ENCODE measurements at regions not wholly inside any gene's neighbourhood (a gene's known extent, or its start where the extent isn't known, plus 50 kb on each side); places are given as distances from the start of the nearest gene placed in this dataset.

- no peak for DNase-seq (ENCODE audit: low read depth)
- no peak overlapping the region for H3K4me3 ChIP-seq (ENCODE audit: low read length)
- no peak for TF ChIP-seq CTCF (conservative IDR thresholded peaks at IDR 0.05; ENCODE audit: low read depth, low read length)
These were observed 165.5 kb downstream of the ZIC1 start for GRCh38 chr3:147574621-147575020.

- H3K4me3 ChIP-seq (ENCODE audit: low read length): no peak overlapping the region
- DNase-seq (ENCODE audit: low read depth): no peak
- no peak for TF ChIP-seq CTCF (conservative IDR thresholded peaks at IDR 0.05; ENCODE audit: low read depth, low read length)
These were observed 166.2 kb downstream of the ZIC1 start for GRCh38 chr3:147575391-147575790.

GRCh38 chr3:147582642-147583041 is 173.5 kb downstream of the ZIC1 start:
- no peak for DNase-seq (ENCODE audit: low read depth)
- H3K4me3 ChIP-seq (ENCODE audit: low read length): no peak overlapping the region
- TF ChIP-seq CTCF (conservative IDR thresholded peaks at IDR 0.05; ENCODE audit: low read depth, low read length): no peak

GRCh38 chr3:147589016-147589415 is 179.9 kb downstream of the ZIC1 start:
- no peak overlapping the region for H3K4me3 ChIP-seq (ENCODE audit: low read length)
- DNase-seq (ENCODE audit: low read depth): no peak
- no peak for TF ChIP-seq CTCF (conservative IDR thresholded peaks at IDR 0.05; ENCODE audit: low read depth, low read length)

GRCh38 chr3:147604136-147604535 is 195.0 kb downstream of the ZIC1 start:
- no peak for DNase-seq (ENCODE audit: low read depth)
- no peak for TF ChIP-seq CTCF (conservative IDR thresholded peaks at IDR 0.05; ENCODE audit: low read depth, low read length)
- no peak overlapping the region for H3K4me3 ChIP-seq (ENCODE audit: low read length)

- H3K4me3 ChIP-seq (ENCODE audit: low read length): no peak overlapping the region
- no peak for TF ChIP-seq CTCF (conservative IDR thresholded peaks at IDR 0.05; ENCODE audit: low read depth, low read length)
- no peak for DNase-seq (ENCODE audit: low read depth)
These were observed 204.6 kb downstream of the ZIC1 start for GRCh38 chr3:147613725-147614124.

GRCh38 chr3:147614210-147614609 is 205.0 kb downstream of the ZIC1 start:
- TF ChIP-seq CTCF (conservative IDR thresholded peaks at IDR 0.05; ENCODE audit: low read depth, low read length): no peak
- no peak overlapping the region for H3K4me3 ChIP-seq (ENCODE audit: low read length)
- DNase-seq (ENCODE audit: low read depth): no peak
